ENCODE measurements at regions not wholly inside any gene's neighbourhood (a gene's known extent, or its start where the extent isn't known, plus 50 kb on each side); places are given as distances from the start of the nearest gene placed in this dataset.

GRCh38 chr3:159841766-159842165, 146.9 kb upstream of the IL12A start:
- H3K9ac ChIP-seq (ENCODE audit: extremely low read depth, low read length, poor library complexity, severe bottlenecking) = no peak overlapping the region
- WGBS, 2 experiments (ENCODE audit: insufficient coverage in 1 of 2, insufficient read length in 1 of 2) = 100% methylated on average over 1 of the region's 1 CpG; no CpG with 5 or more reads in 1 of the 2 experiments
- no peak overlapping the region for H3K27ac ChIP-seq (ENCODE audit: low read depth, low read length)
- Mint-ChIP-seq H3K36me3 (ENCODE audit: low read depth) (no peaks in the 10 kb centered on the region), H3K27me3 (ENCODE audit: insufficient read depth) (peaks cover 9% of the 10 kb centered on the region), H3K27ac (no peak overlapping the region), H3K4me1 (peaks cover 7% of the 10 kb centered on the region), H3K9me3 (no peaks in the 10 kb centered on the region), H3K4me3 (no peak overlapping the region)
- no peaks in the 10 kb centered on the region for H3K36me3 ChIP-seq (ENCODE audit: control insufficient read depth, insufficient read depth, low read length)
- H3K9me3 ChIP-seq (ENCODE audit: control insufficient read depth, low read length) = no peaks in the 10 kb centered on the region
- DNase-seq = no peak
- H3K4me1 ChIP-seq (ENCODE audit: control insufficient read depth, insufficient read depth, low read length) = peaks cover 4% of the 10 kb centered on the region
- H3K27me3 ChIP-seq (ENCODE audit: control insufficient read depth, insufficient read depth, low read length, poor library complexity, severe bottlenecking) = no peaks in the 10 kb centered on the region
- no peak for TF ChIP-seq CTCF (conservative IDR thresholded peaks at IDR 0.05)
- no peak overlapping the region for H3K4me3 ChIP-seq (ENCODE audit: low read length)

GRCh38 chr3:159843840-159844730, 144.6 kb upstream of the IL12A start:
- peaks cover 4% of the 10 kb centered on the region for H3K4me1 ChIP-seq (ENCODE audit: control insufficient read depth, insufficient read depth, low read length)
- peak overlapping the region; percentile 48 for H3K27ac Mint-ChIP-seq
- no peaks in the 10 kb centered on the region for H3K27me3 ChIP-seq (ENCODE audit: control insufficient read depth, insufficient read depth, low read length, poor library complexity, severe bottlenecking)
- H3K27me3 Mint-ChIP-seq (ENCODE audit: insufficient read depth) = peaks cover 9% of the 10 kb centered on the region
- 88 to 93% methylated on average over 3 to 7 of the region's 7 CpGs for WGBS, 2 experiments (ENCODE audit: insufficient coverage in 1 of 2, insufficient read length in 1 of 2)
- peaks cover 5% of the 10 kb centered on the region for H3K9me3 ChIP-seq (ENCODE audit: control insufficient read depth, low read length)
- no peak for TF ChIP-seq CTCF (conservative IDR thresholded peaks at IDR 0.05)
- H3K4me3 Mint-ChIP-seq = no peak overlapping the region
- no peak overlapping the region for H3K9ac ChIP-seq (ENCODE audit: extremely low read depth, low read length, poor library complexity, severe bottlenecking)
- no peaks in the 10 kb centered on the region for H3K36me3 Mint-ChIP-seq (ENCODE audit: low read depth)
- peaks cover 7% of the 10 kb centered on the region for H3K4me1 Mint-ChIP-seq
- DNase-seq = no peak
- no peak overlapping the region for H3K4me3 ChIP-seq (ENCODE audit: low read length)
- no peaks in the 10 kb centered on the region for H3K36me3 ChIP-seq (ENCODE audit: control insufficient read depth, insufficient read depth, low read length)
- H3K27ac ChIP-seq (ENCODE audit: low read depth, low read length) = peak overlapping the region; percentile 1
- no peaks in the 10 kb centered on the region for H3K9me3 Mint-ChIP-seq

- Histone ChIP-seq H3K9ac (ENCODE audit: extremely low read depth, low read length, poor library complexity, severe bottlenecking) (no peak overlapping the region), H3K4me1 (ENCODE audit: control insufficient read depth, insufficient read depth, low read length) (peaks cover 2% of the 10 kb centered on the region), H3K4me3 (ENCODE audit: low read length) (no peak overlapping the region), H3K27me3 (ENCODE audit: control insufficient read depth, insufficient read depth, low read length, poor library complexity, severe bottlenecking) (no peaks in the 10 kb centered on the region), H3K36me3 (ENCODE audit: control insufficient read depth, insufficient read depth, low read length) (no peaks in the 10 kb centered on the region), H3K27ac (ENCODE audit: low read depth, low read length) (peak overlapping the region; percentile 7), H3K9me3 (ENCODE audit: control insufficient read depth, low read length) (peaks cover 5% of the 10 kb centered on the region)
- Mint-ChIP-seq H3K9me3 (no peaks in the 10 kb centered on the region), H3K27ac (no peak overlapping the region), H3K4me3 (no peak overlapping the region), H3K4me1 (peaks cover 7% of the 10 kb centered on the region), H3K27me3 (ENCODE audit: insufficient read depth) (peaks cover 9% of the 10 kb centered on the region), H3K36me3 (ENCODE audit: low read depth) (no peaks in the 10 kb centered on the region)
- no peak for DNase-seq
- TF ChIP-seq CTCF (conservative IDR thresholded peaks at IDR 0.05) = no peak
- 86 to 91% methylated on average over 2 to 3 of the region's 4 CpGs for WGBS, 2 experiments (ENCODE audit: insufficient coverage in 1 of 2, insufficient read length in 1 of 2)
These were observed 143.8 kb upstream of the IL12A start for GRCh38 chr3:159844801-159845261.

All from endodermal cell (in vitro differentiated cells).